Neural cell (in vitro differentiated cells): ENCODE measurements at regions not wholly inside any gene's neighbourhood (a gene's known extent, or its start where the extent isn't known, plus 50 kb on each side); places are given as distances from the start of the nearest gene placed in this dataset.

Experiments
- EZH2 ChIP-seq: fragments of 200-600, 300-800 bp; shearing (Covaris generic), sonication (generic); IDR thresholded peaks from 2 replicates; pipeline ENCODE4 v1.6.1; 2014; ENCODE audit warnings: antibody characterized with exemption, low read length, borderline replicate concordance, mild to moderate bottlenecking; ENCODE audit not compliant: insufficient read depth, poor library complexity, severe bottlenecking
- POLR2AphosphoS5 ChIP-seq: IDR thresholded peaks from 2 replicates; pipeline ENCODE4 v1.6.1; 2012
- TAF1 ChIP-seq: IDR thresholded peaks from 2 replicates; pipeline ENCODE4 v1.6.1; 2012; ENCODE audit warnings: low read depth
- TF ChIP-seq, protein P1 (sequence below): fragments of 450-650 bp; IDR thresholded peaks from 2 replicates; pipeline ENCODE4 v1.5.1; 2014; ENCODE audit warnings: antibody characterized with exemption, mild to moderate bottlenecking, moderate library complexity; ENCODE audit not compliant: poor library complexity, severe bottlenecking

DNA sequence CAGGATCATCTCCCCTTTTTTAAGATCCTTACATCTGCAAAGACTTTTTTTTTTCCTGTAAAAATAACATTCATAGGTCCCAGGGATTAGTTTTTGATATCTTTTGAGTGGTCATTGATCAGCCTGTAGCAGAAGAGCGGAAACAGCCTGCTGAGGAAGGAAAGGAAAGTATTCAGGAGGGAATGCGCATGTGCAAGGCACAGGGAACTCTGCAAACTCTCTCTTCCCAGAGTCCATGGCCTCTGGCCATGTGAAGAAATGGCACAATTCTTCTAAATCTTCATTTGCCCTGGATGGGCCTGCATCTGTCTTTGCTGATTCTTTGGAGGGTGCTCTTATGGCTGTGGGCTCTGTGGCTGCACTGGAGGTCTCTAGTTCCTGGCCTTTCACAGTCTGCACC lies 60.1 kb upstream of the SKOR2 start:
- no peak for TF ChIP-seq POLR2AphosphoS5
- TF ChIP-seq TAF1: no peak
- TF ChIP-seq EZH2: no peak
- TF ChIP-seq, protein P1, sequence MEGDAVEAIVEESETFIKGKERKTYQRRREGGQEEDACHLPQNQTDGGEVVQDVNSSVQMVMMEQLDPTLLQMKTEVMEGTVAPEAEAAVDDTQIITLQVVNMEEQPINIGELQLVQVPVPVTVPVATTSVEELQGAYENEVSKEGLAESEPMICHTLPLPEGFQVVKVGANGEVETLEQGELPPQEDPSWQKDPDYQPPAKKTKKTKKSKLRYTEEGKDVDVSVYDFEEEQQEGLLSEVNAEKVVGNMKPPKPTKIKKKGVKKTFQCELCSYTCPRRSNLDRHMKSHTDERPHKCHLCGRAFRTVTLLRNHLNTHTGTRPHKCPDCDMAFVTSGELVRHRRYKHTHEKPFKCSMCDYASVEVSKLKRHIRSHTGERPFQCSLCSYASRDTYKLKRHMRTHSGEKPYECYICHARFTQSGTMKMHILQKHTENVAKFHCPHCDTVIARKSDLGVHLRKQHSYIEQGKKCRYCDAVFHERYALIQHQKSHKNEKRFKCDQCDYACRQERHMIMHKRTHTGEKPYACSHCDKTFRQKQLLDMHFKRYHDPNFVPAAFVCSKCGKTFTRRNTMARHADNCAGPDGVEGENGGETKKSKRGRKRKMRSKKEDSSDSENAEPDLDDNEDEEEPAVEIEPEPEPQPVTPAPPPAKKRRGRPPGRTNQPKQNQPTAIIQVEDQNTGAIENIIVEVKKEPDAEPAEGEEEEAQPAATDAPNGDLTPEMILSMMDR: no peak
